Ishikawa (cell line): ENCODE measurements at regions not wholly inside any gene's neighbourhood (a gene's known extent, or its start where the extent isn't known, plus 50 kb on each side); places are given as distances from the start of the nearest gene placed in this dataset.

Experiments
- EP300 ChIP-seq: IDR thresholded peaks from 2 replicates; pipeline ENCODE4 v1.6.1; 2012; ENCODE audit warnings: borderline replicate concordance
- FOXM1 ChIP-seq: IDR thresholded peaks from 2 replicates; pipeline ENCODE4 v1.6.1; 2012; ENCODE audit warnings: low read depth, borderline replicate concordance
- RAD21 ChIP-seq: IDR thresholded peaks from 2 replicates; pipeline ENCODE4 v1.6.1; 2012; ENCODE audit warnings: low read depth
- TEAD4 ChIP-seq: IDR thresholded peaks from 2 replicates; pipeline ENCODE4 v1.6.1; 2012
- YY1 ChIP-seq: IDR thresholded peaks from 2 replicates; pipeline ENCODE4 v1.6.1; 2012; ENCODE audit warnings: low read depth
- TF ChIP-seq, protein P1 (sequence below): IDR thresholded peaks from 2 replicates; pipeline ENCODE4 v1.6.1; 2012; ENCODE audit warnings: low read depth, mild to moderate bottlenecking
- TF ChIP-seq, protein P2 (sequence below): IDR thresholded peaks from 2 replicates; pipeline ENCODE4 v1.6.1; 2012

DNA sequence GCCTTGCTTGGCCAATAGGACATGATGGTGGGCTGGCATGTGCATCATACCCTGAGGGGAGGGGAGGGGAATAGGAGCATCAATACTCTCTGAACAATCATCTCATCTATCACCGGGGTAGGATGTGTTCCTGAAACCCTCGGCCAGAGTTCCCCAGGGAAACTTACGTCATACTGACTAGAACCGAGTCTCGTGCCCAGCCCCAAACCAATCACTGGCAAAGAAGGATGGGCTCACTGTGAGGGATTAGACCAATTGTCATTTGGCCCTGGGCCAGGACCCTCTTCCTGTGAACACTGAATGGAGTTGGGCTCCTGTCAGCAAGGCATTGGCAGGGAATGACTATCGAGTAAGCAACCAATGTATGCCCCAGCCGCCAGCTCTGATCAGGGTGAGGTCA, 261.5 kb downstream of the MYCN start:
- TF ChIP-seq, protein P1, sequence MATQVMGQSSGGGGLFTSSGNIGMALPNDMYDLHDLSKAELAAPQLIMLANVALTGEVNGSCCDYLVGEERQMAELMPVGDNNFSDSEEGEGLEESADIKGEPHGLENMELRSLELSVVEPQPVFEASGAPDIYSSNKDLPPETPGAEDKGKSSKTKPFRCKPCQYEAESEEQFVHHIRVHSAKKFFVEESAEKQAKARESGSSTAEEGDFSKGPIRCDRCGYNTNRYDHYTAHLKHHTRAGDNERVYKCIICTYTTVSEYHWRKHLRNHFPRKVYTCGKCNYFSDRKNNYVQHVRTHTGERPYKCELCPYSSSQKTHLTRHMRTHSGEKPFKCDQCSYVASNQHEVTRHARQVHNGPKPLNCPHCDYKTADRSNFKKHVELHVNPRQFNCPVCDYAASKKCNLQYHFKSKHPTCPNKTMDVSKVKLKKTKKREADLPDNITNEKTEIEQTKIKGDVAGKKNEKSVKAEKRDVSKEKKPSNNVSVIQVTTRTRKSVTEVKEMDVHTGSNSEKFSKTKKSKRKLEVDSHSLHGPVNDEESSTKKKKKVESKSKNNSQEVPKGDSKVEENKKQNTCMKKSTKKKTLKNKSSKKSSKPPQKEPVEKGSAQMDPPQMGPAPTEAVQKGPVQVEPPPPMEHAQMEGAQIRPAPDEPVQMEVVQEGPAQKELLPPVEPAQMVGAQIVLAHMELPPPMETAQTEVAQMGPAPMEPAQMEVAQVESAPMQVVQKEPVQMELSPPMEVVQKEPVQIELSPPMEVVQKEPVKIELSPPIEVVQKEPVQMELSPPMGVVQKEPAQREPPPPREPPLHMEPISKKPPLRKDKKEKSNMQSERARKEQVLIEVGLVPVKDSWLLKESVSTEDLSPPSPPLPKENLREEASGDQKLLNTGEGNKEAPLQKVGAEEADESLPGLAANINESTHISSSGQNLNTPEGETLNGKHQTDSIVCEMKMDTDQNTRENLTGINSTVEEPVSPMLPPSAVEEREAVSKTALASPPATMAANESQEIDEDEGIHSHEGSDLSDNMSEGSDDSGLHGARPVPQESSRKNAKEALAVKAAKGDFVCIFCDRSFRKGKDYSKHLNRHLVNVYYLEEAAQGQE, result no peak
- TF ChIP-seq RAD21, result no peak
- TF ChIP-seq TEAD4, result no peak
- TF ChIP-seq, protein P2, sequence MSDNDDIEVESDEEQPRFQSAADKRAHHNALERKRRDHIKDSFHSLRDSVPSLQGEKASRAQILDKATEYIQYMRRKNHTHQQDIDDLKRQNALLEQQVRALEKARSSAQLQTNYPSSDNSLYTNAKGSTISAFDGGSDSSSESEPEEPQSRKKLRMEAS, result no peak
- TF ChIP-seq EP300, result no peak
- TF ChIP-seq YY1, result no peak
- TF ChIP-seq FOXM1, result no peak
